DOHH2 (cell line): ENCODE measurements at regions not wholly inside any gene's neighbourhood (a gene's known extent, or its start where the extent isn't known, plus 50 kb on each side); places are given as distances from the start of the nearest gene placed in this dataset.

Experiments used
- H3F3A ChIP-seq: fragments of 200-600 bp; sonication (generic), shearing (Covaris generic); 2 replicates; pipeline ENCODE4 v1.6.0; 2016; ENCODE audit warnings: antibody characterized with exemption, mild to moderate bottlenecking; ENCODE audit not compliant: control insufficient read depth, insufficient read depth
- H3K27ac ChIP-seq: fragments of 200-600 bp; sonication (generic); 2 replicates; pipeline ENCODE4 v1.5.1; 2014; ENCODE audit warnings: low read depth, mild to moderate bottlenecking, low read length, moderate library complexity
- H3K27me3 ChIP-seq: fragments of 200-600 bp; sonication (generic); 2 replicates; pipeline ENCODE4 v1.6.1; 2014; ENCODE audit warnings: mild to moderate bottlenecking, low read length, mixed read lengths; ENCODE audit not compliant: control insufficient read depth
- H3K36me3 ChIP-seq: fragments of 200-600 bp; sonication (generic); 2 replicates; pipeline ENCODE4 v1.6.1; 2014; ENCODE audit warnings: mild to moderate bottlenecking, low read length, moderate library complexity, mixed read lengths; ENCODE audit not compliant: control insufficient read depth
- H3K4me1 ChIP-seq: fragments of 200-600 bp; sonication (generic); 2 replicates; pipeline ENCODE4 v1.6.1; 2014; ENCODE audit warnings: mild to moderate bottlenecking, low read length, mixed read lengths; ENCODE audit not compliant: control insufficient read depth
- H3K4me2 ChIP-seq: fragments of 200-600 bp; sonication (generic); 2 replicates; pipeline ENCODE4 v1.6.0; 2014; ENCODE audit warnings: mild to moderate bottlenecking, low read length, moderate library complexity
- H3K4me3 ChIP-seq: fragments of 200-600 bp; sonication (generic); 2 replicates; pipeline ENCODE4 v1.5.1; 2014; ENCODE audit warnings: mild to moderate bottlenecking, low read length, mixed read lengths
- H3K79me2 ChIP-seq: fragments of 200-600 bp; sonication (generic); 2 replicates; pipeline ENCODE4 v1.6.1; 2014; ENCODE audit warnings: mild to moderate bottlenecking, low read length, mixed read lengths; ENCODE audit not compliant: control insufficient read depth
- H3K9me2 ChIP-seq: fragments of 200-600 bp; sonication (generic); replicated peaks from 2 replicates; pipeline ENCODE4 v1.6.1; 2014; ENCODE audit warnings: mild to moderate bottlenecking, low read length, mixed read lengths; ENCODE audit not compliant: control insufficient read depth
- H3K9me3 ChIP-seq: fragments of 200-600 bp; sonication (generic); 2 replicates; pipeline ENCODE4 v1.6.1; 2014; ENCODE audit warnings: antibody characterized with exemption, low read length, mixed read lengths; ENCODE audit not compliant: control insufficient read depth, insufficient read depth
- H4K20me1 ChIP-seq: fragments of 200-600 bp; sonication (generic); 2 replicates; pipeline ENCODE4 v1.6.0; 2014; ENCODE audit warnings: low read depth, mild to moderate bottlenecking, antibody characterized with exemption, low read length, moderate library complexity; ENCODE audit not compliant: control insufficient read depth, insufficient read depth
- CTCF ChIP-seq: fragments of 200-600 bp; sonication (generic); IDR thresholded peaks from one replicate; pipeline ENCODE4 v1.5.1; 2014; ENCODE audit warnings: antibody characterized with exemption, mild to moderate bottlenecking, low read depth, low read length; ENCODE audit not compliant: poor library complexity, severe bottlenecking
- EZH2phosphoT487 ChIP-seq: fragments of 200-600 bp; sonication (generic); IDR thresholded peaks from 2 replicates; pipeline ENCODE4 v1.6.1; 2017; ENCODE audit warnings: borderline replicate concordance, mild to moderate bottlenecking, antibody characterized with exemption, low read length, moderate library complexity, mixed read lengths

DNA sequence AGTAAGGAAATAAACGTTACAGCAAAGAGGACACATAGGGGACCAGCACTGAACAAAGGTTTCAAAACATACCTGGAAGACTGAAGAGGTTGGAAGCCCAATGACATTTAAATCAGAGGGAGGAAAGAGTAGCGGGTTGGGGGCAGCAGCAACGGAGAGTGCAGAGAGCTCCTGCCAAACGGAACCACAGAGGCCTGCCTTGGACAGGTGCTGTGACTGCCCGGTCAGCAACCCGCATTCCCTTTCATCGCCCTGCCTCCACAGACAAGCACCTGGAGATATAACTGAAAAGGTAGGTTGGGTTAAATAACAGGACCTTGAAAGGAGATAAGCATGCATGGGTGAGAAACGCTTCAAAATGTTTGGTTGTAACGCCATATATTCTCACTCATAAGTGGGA is 92.8 kb upstream of the SLC38A4 start:
- Histone ChIP-seq H3K79me2 (no peaks in the 10 kb centered on the region), H3K27me3 (no peaks in the 10 kb centered on the region), H3K4me2 (no peak overlapping the region), H3K9me3 (no peaks in the 10 kb centered on the region), H3F3A (no peaks in the 10 kb centered on the region), H3K9me2 (no peaks in the 10 kb centered on the region), H3K4me3 (no peak overlapping the region), H3K27ac (no peak overlapping the region), H4K20me1 (no peaks in the 10 kb centered on the region), H3K4me1 (no peaks in the 10 kb centered on the region), H3K36me3 (no peaks in the 10 kb centered on the region)
- TF ChIP-seq EZH2phosphoT487 (no peak), CTCF (no peak)

GRCh38 chr12:46919666-46920400 is 94.0 kb upstream of the SLC38A4 start:
- no peaks in the 10 kb centered on the region for H3K36me3 ChIP-seq
- H3K4me2 ChIP-seq, result no peak overlapping the region
- no peak for TF ChIP-seq EZH2phosphoT487
- TF ChIP-seq CTCF, result no peak
- H3K4me3 ChIP-seq, result no peak overlapping the region
- H3F3A ChIP-seq, result no peaks in the 10 kb centered on the region
- H3K4me1 ChIP-seq, result no peaks in the 10 kb centered on the region
- no peaks in the 10 kb centered on the region for H4K20me1 ChIP-seq
- H3K79me2 ChIP-seq, result no peaks in the 10 kb centered on the region
- H3K9me2 ChIP-seq, result no peaks in the 10 kb centered on the region
- H3K27me3 ChIP-seq, result no peaks in the 10 kb centered on the region
- no peak overlapping the region for H3K27ac ChIP-seq
- no peaks in the 10 kb centered on the region for H3K9me3 ChIP-seq

DNA sequence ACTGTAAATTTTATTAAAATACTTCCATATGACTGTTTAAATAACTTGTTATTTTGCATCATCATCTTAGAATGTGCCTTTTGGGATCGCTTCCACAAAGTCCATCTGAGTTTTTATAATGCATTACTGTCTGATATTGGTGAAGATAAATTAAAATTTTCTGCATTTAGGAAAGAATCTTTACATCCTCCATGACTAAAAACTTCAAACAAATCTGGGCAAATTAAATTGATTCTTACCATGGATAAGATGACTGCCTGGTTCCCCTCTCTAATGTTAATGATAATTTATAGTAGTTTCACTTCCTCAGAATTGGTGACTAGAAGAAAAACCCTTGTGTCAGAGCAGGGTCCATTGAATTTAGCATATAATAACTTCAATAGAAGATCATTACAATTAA is 94.7 kb upstream of the SLC38A4 start:
- H3K4me3 ChIP-seq, result no peak overlapping the region
- H3K4me1 ChIP-seq, result no peaks in the 10 kb centered on the region
- no peaks in the 10 kb centered on the region for H4K20me1 ChIP-seq
- no peaks in the 10 kb centered on the region for H3K27me3 ChIP-seq
- no peaks in the 10 kb centered on the region for H3K79me2 ChIP-seq
- no peak for TF ChIP-seq EZH2phosphoT487
- TF ChIP-seq CTCF, result no peak
- H3K36me3 ChIP-seq, result no peaks in the 10 kb centered on the region
- no peak overlapping the region for H3K4me2 ChIP-seq
- no peaks in the 10 kb centered on the region for H3F3A ChIP-seq
- H3K27ac ChIP-seq, result no peak overlapping the region
- H3K9me3 ChIP-seq, result no peaks in the 10 kb centered on the region
- no peaks in the 10 kb centered on the region for H3K9me2 ChIP-seq
